ENCODE measurements at regions not wholly inside any gene's neighbourhood (a gene's known extent, or its start where the extent isn't known, plus 50 kb on each side); places are given as distances from the start of the nearest gene placed in this dataset.

DNA sequence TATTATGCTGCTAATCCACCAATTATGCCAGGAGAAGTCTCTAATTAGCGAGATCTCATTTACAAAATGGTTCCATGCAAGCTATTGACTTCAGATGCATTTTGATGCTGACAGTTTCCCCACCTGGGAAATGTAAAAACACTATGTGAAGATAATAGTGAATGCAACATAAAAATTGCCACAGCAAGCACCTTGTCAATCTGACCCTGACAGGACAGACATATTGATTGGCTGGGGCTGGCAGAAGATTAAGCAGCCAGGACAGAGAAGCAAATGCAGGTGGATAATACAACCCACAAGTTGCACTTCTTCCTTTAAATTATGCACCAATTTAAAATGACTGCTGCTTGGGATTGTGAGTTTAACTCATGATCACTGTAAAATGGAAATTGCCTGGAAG, 642.8 kb upstream of the POT1 start:
- Histone ChIP-seq H3K4me1 (no peaks in the 10 kb centered on the region), H3K27me3 (no peaks in the 10 kb centered on the region), H3K4me3 (no peak overlapping the region), H3K9me3 (peaks cover 0 to 6% of the 10 kb centered on the region in 2 donors), H3K27ac (no peak overlapping the region), H3K36me3 (no peaks in the 10 kb centered on the region)
- intact Hi-C loops (cut with DNase I): no loop called here
- TF ChIP-seq, protein P1, sequence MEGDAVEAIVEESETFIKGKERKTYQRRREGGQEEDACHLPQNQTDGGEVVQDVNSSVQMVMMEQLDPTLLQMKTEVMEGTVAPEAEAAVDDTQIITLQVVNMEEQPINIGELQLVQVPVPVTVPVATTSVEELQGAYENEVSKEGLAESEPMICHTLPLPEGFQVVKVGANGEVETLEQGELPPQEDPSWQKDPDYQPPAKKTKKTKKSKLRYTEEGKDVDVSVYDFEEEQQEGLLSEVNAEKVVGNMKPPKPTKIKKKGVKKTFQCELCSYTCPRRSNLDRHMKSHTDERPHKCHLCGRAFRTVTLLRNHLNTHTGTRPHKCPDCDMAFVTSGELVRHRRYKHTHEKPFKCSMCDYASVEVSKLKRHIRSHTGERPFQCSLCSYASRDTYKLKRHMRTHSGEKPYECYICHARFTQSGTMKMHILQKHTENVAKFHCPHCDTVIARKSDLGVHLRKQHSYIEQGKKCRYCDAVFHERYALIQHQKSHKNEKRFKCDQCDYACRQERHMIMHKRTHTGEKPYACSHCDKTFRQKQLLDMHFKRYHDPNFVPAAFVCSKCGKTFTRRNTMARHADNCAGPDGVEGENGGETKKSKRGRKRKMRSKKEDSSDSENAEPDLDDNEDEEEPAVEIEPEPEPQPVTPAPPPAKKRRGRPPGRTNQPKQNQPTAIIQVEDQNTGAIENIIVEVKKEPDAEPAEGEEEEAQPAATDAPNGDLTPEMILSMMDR (IDR thresholded peaks at IDR 0.05): no peak
- DNase-seq (no peak), ATAC-seq (no peak)

DNA sequence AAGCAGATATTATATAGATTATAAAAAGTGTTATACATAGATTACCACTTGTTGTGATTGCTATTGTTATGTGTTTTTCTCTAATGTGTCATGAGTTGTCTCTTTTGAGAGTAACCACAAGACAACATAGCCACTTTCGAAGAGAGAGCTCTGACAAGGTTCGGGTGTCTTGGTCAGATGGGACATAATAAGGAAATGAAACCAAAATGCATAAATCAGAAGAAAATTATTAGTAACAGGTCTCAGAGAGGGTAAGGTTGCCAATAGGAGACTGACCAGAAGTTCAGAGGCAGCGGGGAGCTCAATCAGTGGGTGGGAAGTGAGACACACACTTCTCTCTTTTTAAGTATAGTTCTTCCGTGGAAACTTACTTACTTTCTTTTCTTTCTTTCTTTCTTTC, 639.2 kb upstream of the POT1 start:
- Histone ChIP-seq H3K36me3 (no peaks in the 10 kb centered on the region), H3K4me3 (no peak overlapping the region), H3K27ac (no peak overlapping the region), H3K9me3 (no peaks in the 10 kb centered on the region), H3K4me1 (no peaks in the 10 kb centered on the region), H3K27me3 (no peaks in the 10 kb centered on the region)
- TF ChIP-seq, protein P1 (IDR thresholded peaks at IDR 0.05): no peak
- intact Hi-C loops (cut with DNase I): no loop called here
- ATAC-seq (no peak), DNase-seq (no peak)

DNA sequence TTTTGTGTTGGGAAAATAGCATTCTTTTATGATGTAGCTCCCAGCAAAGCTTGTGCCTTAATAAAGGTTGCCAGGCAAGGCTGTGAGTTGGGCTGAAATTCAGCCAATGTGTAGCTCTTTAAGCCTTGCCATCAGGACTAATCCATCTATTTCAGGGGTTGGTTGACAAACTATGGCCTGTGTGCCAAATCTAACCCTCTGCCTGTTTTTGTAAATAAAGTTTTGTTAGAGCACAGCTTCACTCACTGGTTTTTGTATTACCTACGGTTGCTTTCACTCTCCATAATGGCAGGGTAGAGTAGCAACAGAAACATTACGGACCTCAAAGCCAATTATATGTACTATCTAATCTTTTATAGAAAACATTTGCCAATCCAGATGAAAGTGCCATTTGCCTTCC, 638.1 kb upstream of the POT1 start:
- DNase-seq: no peak
- Histone ChIP-seq H3K36me3 (no peaks in the 10 kb centered on the region), H3K27ac (no peak overlapping the region), H3K4me3 (no peak overlapping the region), H3K27me3 (no peaks in the 10 kb centered on the region), H3K9me3 (no peaks in the 10 kb centered on the region), H3K4me1 (no peaks in the 10 kb centered on the region)
- TF ChIP-seq, protein P1 (IDR thresholded peaks at IDR 0.05): no peak
- ATAC-seq: no peak
- intact Hi-C loops (cut with DNase I): no loop called here

DNA sequence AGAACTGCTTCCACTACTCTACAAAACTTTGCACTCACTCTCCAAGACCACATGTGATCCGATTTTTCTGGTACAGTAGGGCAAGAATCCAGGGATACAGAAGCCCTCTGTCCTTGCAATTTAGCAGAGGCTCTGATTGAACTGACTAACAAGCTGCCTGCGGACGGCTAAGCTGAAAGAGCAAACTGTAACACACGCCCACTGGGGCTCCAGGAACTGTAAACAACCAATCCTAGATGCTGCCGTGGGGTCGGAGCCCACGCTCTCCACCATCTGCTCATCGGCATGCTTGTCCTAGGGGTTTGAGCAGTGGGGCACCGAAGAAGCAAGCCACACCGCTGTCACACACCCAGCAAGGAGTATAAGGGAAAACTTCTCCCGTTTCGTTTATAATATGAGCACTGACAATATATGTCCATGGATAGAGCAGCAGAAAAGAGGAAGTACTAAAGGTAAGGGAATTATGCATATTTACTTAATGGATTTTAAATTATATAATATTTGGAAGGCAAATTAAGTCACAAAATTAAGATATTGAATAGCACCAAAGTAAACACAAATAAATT, 634.4 kb upstream of the POT1 start:
- Histone ChIP-seq H3K9me3 (no peaks in the 10 kb centered on the region), H3K27ac (no peak overlapping the region), H3K27me3 (no peaks in the 10 kb centered on the region), H3K36me3 (no peaks in the 10 kb centered on the region), H3K4me3 (no peak overlapping the region), H3K4me1 (no peaks in the 10 kb centered on the region)
- intact Hi-C loops (cut with DNase I): no loop called here
- no peak for ATAC-seq
- TF ChIP-seq, protein P1 (IDR thresholded peaks at IDR 0.05): no peak
- DNase-seq: peak in 1 of 4 donors; percentile 30

DNA sequence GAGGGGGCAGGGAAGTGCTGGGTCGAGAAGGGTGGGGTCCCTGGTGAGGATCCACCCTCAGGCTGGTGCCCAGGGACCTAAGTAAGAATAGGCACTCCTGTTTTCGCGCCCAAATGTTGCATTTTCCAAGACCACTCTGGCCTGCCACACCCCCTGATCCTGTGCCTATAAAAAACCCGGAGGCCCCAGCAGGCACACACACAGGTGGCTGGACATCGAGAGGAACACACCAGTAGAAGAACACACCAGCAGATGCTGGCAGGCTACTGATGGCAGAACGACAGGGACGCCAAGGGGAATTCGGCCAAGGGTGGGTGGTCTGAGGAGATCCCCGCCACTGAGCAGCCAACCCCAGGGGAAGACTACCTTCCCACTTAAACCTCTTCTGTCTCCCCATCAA, 633.9 kb upstream of the POT1 start:
- no peak overlapping the region for H3K4me3 ChIP-seq
- H3K9me3 ChIP-seq: no peaks in the 10 kb centered on the region
- DNase-seq (peak in 1 of 4 donors; percentile 41), ATAC-seq (no peak)
- H3K27ac ChIP-seq: no peak overlapping the region
- no peaks in the 10 kb centered on the region for H3K36me3 ChIP-seq
- TF ChIP-seq, protein P1 (IDR thresholded peaks at IDR 0.05): no peak
- intact Hi-C loops (cut with DNase I): no loop called here
- no peaks in the 10 kb centered on the region for H3K4me1 ChIP-seq
- H3K27me3 ChIP-seq: no peaks in the 10 kb centered on the region
